Vagina (tissue), 2 donors: ENCODE measurements at regions not wholly inside any gene's neighbourhood (a gene's known extent, or its start where the extent isn't known, plus 50 kb on each side); places are given as distances from the start of the nearest gene placed in this dataset.

Experiments
- DNase-seq, 2 donors: peaks; one replicate each; pipeline ENCODE4 v3.0.0-alpha.2; 2017; ENCODE audit errors: extremely low spot score in 2 of 2
- H3K27ac ChIP-seq: fragments of 200-600 bp; sonication (generic); one replicate; pipeline ENCODE4 v1.5.1; 2019
- H3K27me3 ChIP-seq: fragments of 200-600 bp; sonication (generic); one replicate; pipeline ENCODE4 v1.5.1; 2019
- H3K36me3 ChIP-seq, 2 donors: fragments of 200-600 bp; sonication (generic); one replicate each; pipeline ENCODE4 v1.5.1; 2017 to 2019
- H3K4me1 ChIP-seq: fragments of 200-600 bp; sonication (generic); one replicate; pipeline ENCODE4 v1.5.1; 2019
- H3K4me3 ChIP-seq, 2 donors: fragments of 200-600 bp; sonication (generic); 1 replicate in 1 of 2; 2 replicates in 1 of 2; pipeline ENCODE4 v1.5.1; 2016 to 2019
- H3K9me3 ChIP-seq: fragments of 200-600 bp; sonication (generic); one replicate; pipeline ENCODE4 v1.5.1; 2019
- POLR2A ChIP-seq, 2 donors: fragments of 450-650 bp; IDR thresholded peaks; one replicate each; pipeline ENCODE4 v1.6.1; 2017; ENCODE audit warnings: antibody characterized with exemption in 2 of 2, mild to moderate bottlenecking in 2 of 2, moderate library complexity in 2 of 2
- POLR2AphosphoS5 ChIP-seq, 2 donors: sonication (generic); formaldehyde crosslinking; IDR thresholded peaks; one replicate each; pipeline ENCODE4 v1.9.0; 2017; ENCODE audit warnings: antibody characterized with exemption in 2 of 2, mild to moderate bottlenecking in 2 of 2, low read depth in 1 of 2; ENCODE audit not compliant: insufficient read depth in 1 of 2
- intact Hi-C: fragments of 100-400 bp; cut with DNase I; formaldehyde crosslinking; loops from one replicate; pipeline ENCODE4 v1.15.1; 2023
- TF ChIP-seq, protein P1 (sequence below), 3 experiments: fragments of 450-650 bp in 2 of 3; fragments of 200-600 bp in 1 of 3; sonication (generic) in 1 of 3; IDR thresholded peaks; one replicate each; pipeline ENCODE4 v1.5.1; 2017 to 2019; ENCODE audit warnings: antibody characterized with exemption in 3 of 3, mild to moderate bottlenecking in 2 of 3, moderate library complexity in 2 of 3

DNA sequence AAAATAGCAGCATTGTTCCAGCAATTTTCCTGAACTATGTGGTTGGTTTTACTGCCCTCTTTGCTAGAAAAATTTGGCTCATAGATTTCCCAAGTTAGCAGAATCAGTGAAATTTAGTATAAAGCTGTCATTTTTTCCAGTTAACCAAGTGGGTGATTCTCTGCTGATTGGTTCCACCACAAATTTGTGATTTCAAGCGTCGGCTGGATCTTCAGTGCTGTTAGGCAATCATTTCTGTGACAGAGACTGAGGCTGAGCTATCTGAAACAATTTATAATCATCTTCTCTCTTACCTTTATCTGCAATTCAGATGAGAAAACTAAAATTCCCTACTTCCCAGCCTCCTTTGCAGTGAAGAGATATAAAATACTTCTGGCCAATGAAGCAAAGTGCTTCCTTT lies 68.6 kb upstream of the OTUD4 start:
- intact Hi-C loops: no loop called here
- H3K4me3 ChIP-seq: no peak overlapping the region
- no peaks in the 10 kb centered on the region for H3K27me3 ChIP-seq
- no peaks in the 10 kb centered on the region for H3K9me3 ChIP-seq
- TF ChIP-seq POLR2AphosphoS5 (IDR thresholded peaks at IDR 0.05; ENCODE audit: insufficient read depth in 1 of 2, low read depth in 1 of 2) (no peak), POLR2A (IDR thresholded peaks at IDR 0.05) (no peak)
- TF ChIP-seq, protein P1, sequence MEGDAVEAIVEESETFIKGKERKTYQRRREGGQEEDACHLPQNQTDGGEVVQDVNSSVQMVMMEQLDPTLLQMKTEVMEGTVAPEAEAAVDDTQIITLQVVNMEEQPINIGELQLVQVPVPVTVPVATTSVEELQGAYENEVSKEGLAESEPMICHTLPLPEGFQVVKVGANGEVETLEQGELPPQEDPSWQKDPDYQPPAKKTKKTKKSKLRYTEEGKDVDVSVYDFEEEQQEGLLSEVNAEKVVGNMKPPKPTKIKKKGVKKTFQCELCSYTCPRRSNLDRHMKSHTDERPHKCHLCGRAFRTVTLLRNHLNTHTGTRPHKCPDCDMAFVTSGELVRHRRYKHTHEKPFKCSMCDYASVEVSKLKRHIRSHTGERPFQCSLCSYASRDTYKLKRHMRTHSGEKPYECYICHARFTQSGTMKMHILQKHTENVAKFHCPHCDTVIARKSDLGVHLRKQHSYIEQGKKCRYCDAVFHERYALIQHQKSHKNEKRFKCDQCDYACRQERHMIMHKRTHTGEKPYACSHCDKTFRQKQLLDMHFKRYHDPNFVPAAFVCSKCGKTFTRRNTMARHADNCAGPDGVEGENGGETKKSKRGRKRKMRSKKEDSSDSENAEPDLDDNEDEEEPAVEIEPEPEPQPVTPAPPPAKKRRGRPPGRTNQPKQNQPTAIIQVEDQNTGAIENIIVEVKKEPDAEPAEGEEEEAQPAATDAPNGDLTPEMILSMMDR (IDR thresholded peaks at IDR 0.05): no peak
- no peaks in the 10 kb centered on the region for H3K36me3 ChIP-seq
- no peaks in the 10 kb centered on the region for H3K4me1 ChIP-seq
- DNase-seq: no peak
- no peak overlapping the region for H3K27ac ChIP-seq

- intact Hi-C loops: no loop called here
- DNase-seq: no peak
These were observed 68.1 kb upstream of the OTUD4 start for GRCh38 chr4:145248502-145248901.

DNA sequence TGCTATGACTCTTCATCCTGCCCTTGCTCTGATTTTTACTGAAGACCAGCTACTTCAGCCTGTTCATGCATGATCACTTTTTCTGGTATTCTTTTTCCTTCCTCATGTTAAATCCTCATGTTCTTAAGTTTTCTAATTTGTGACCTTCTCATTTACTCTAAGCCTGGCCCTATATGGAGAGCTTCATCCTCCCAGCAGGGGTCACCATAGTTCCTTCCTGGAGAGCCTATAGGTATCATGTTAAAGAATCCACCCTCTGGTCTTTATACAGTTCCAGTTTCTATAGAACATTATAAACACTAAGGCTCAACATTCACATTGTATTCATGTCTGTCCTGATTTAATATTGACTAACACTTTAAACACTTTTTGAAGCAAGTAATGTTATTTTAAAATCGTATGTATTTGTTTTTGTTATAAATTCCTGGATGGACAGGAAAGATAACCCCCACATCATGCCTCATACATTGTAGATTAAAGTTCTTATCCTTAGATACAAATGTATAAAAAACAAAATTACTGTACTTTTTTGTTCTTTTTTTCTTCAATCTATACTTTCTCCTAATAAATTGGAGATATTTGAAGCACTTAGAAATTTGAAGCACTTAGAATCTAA lies 53.8 kb upstream of the OTUD4 start:
- Histone ChIP-seq H3K4me1 (no peaks in the 10 kb centered on the region), H3K27me3 (no peaks in the 10 kb centered on the region), H3K9me3 (no peaks in the 10 kb centered on the region), H3K36me3 (no peaks in the 10 kb centered on the region), H3K4me3 (no peak overlapping the region), H3K27ac (no peak overlapping the region)
- TF ChIP-seq, protein P1 (IDR thresholded peaks at IDR 0.05): peak; percentile 35 to 55 (median 40)
- TF ChIP-seq POLR2A (IDR thresholded peaks at IDR 0.05) (no peak), POLR2AphosphoS5 (IDR thresholded peaks at IDR 0.05; ENCODE audit: insufficient read depth in 1 of 2, low read depth in 1 of 2) (peak in 1 of 2 donors; percentile 42)
- intact Hi-C loops: no loop called here
- no peak for DNase-seq

More at GRCh38 chr4:145248502-145248901, 68.1 kb upstream of the OTUD4 start:
- Histone ChIP-seq H3K27me3 (no peaks in the 10 kb centered on the region), H3K4me3 (no peak overlapping the region), H3K9me3 (no peaks in the 10 kb centered on the region), H3K36me3 (no peaks in the 10 kb centered on the region), H3K4me1 (no peaks in the 10 kb centered on the region), H3K27ac (no peak overlapping the region)
- no peak for TF ChIP-seq POLR2A (IDR thresholded peaks at IDR 0.05)
- TF ChIP-seq, protein P1 (IDR thresholded peaks at IDR 0.05): no peak

GRCh38 chr4:145231906-145232700 lies 51.7 kb upstream of the OTUD4 start:
- intact Hi-C loops: no loop called here
- Histone ChIP-seq H3K4me1 (no peaks in the 10 kb centered on the region), H3K9me3 (no peaks in the 10 kb centered on the region), H3K27ac (no peak overlapping the region), H3K4me3 (no peak overlapping the region), H3K36me3 (no peaks in the 10 kb centered on the region), H3K27me3 (no peaks in the 10 kb centered on the region)
- no peak for DNase-seq
- TF ChIP-seq POLR2A (IDR thresholded peaks at IDR 0.05) (no peak), POLR2AphosphoS5 (IDR thresholded peaks at IDR 0.05; ENCODE audit: insufficient read depth in 1 of 2, low read depth in 1 of 2) (no peak)
- TF ChIP-seq, protein P1 (IDR thresholded peaks at IDR 0.05): no peak

- H3K27ac ChIP-seq: no peak overlapping the region
- no peaks in the 10 kb centered on the region for H3K4me1 ChIP-seq
- intact Hi-C loops: no loop called here
- H3K9me3 ChIP-seq: no peaks in the 10 kb centered on the region
- TF ChIP-seq POLR2AphosphoS5 (IDR thresholded peaks at IDR 0.05; ENCODE audit: insufficient read depth in 1 of 2, low read depth in 1 of 2): no peak
- TF ChIP-seq, protein P1 (IDR thresholded peaks at IDR 0.05): no peak
- TF ChIP-seq POLR2A (IDR thresholded peaks at IDR 0.05): no peak
- H3K4me3 ChIP-seq: no peak overlapping the region
- H3K27me3 ChIP-seq: no peaks in the 10 kb centered on the region
- H3K36me3 ChIP-seq: no peaks in the 10 kb centered on the region
- no peak for DNase-seq
These were observed 50.3 kb upstream of the OTUD4 start for GRCh38 chr4:145230726-145231125.
